ENCODE measurements at regions not wholly inside any gene's neighbourhood (a gene's known extent, or its start where the extent isn't known, plus 50 kb on each side); places are given as distances from the start of the nearest gene placed in this dataset.

GRCh38 chr2:221972813-221973478, 325.9 kb downstream of the PAX3 start:
- 60% methylated on average over 6 of the region's 6 CpGs for WGBS, 2 donors
- no peak for ATAC-seq

DNA sequence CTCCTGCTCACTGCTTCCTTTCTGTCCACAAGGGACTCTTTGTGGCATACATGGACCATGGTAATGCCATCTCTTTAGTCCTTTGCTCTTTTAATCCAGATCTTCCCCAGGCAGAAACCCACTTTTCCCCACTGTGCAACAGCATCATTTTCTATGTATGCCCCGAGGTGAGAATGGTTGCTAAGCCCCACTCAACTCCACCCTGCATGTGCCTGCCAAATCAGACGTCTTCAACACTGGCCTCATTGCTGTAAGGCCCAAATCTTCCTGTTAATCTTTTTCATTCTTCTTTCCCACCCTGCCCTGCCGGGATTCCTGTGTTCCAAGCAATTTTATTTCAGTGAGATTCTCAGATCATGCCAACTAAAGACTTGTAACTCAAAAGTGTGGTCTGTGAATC, 328.4 kb downstream of the PAX3 start:
- WGBS, 2 donors = 29 to 33% methylated on average over 3 of the region's 3 CpGs
- Histone ChIP-seq H3K27ac (no peak overlapping the region), H3K4me3 (no peak overlapping the region), H3K9me3 (no peaks in the 10 kb centered on the region), H3K36me3 (replicated peaks in 1 of 2; ENCODE audit: insufficient read depth in 1 of 2, low read depth in 2 of 2) (no peaks in the 10 kb centered on the region), H3K27me3 (no peaks in the 10 kb centered on the region), H3K4me1 (no peaks in the 10 kb centered on the region)
- ATAC-seq (no peak), DNase-seq (no peak)
- no peak for TF ChIP-seq POLR2A (IDR thresholded peaks at IDR 0.05)
- TF ChIP-seq, protein P1, sequence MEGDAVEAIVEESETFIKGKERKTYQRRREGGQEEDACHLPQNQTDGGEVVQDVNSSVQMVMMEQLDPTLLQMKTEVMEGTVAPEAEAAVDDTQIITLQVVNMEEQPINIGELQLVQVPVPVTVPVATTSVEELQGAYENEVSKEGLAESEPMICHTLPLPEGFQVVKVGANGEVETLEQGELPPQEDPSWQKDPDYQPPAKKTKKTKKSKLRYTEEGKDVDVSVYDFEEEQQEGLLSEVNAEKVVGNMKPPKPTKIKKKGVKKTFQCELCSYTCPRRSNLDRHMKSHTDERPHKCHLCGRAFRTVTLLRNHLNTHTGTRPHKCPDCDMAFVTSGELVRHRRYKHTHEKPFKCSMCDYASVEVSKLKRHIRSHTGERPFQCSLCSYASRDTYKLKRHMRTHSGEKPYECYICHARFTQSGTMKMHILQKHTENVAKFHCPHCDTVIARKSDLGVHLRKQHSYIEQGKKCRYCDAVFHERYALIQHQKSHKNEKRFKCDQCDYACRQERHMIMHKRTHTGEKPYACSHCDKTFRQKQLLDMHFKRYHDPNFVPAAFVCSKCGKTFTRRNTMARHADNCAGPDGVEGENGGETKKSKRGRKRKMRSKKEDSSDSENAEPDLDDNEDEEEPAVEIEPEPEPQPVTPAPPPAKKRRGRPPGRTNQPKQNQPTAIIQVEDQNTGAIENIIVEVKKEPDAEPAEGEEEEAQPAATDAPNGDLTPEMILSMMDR (IDR thresholded peaks at IDR 0.05) = no peak
- intact Hi-C loops (cut with DNase I) = loop anchor here (10.0 kb wide), 1 partner anchor 1286 kb away; no protein-coding TSS in a partner anchor

More at GRCh38 chr2:221972813-221973478, 325.9 kb downstream of the PAX3 start:
- no peaks in the 10 kb centered on the region for H3K36me3 ChIP-seq (replicated peaks in 1 of 2; ENCODE audit: insufficient read depth in 1 of 2, low read depth in 2 of 2)
- no peak for DNase-seq
- H3K4me3 ChIP-seq = no peak overlapping the region
- TF ChIP-seq POLR2A (IDR thresholded peaks at IDR 0.05) = no peak
- TF ChIP-seq, protein P1 (IDR thresholded peaks at IDR 0.05) = no peak
- no peaks in the 10 kb centered on the region for H3K9me3 ChIP-seq
- H3K4me1 ChIP-seq = no peaks in the 10 kb centered on the region
- intact Hi-C loops (cut with DNase I) = loop anchor here (10.0 kb wide), 1 partner anchor 1288 kb away; no protein-coding TSS in a partner anchor
- no peak overlapping the region for H3K27ac ChIP-seq
- no peaks in the 10 kb centered on the region for H3K27me3 ChIP-seq

GRCh38 chr2:221969830-221970144, 329.0 kb downstream of the PAX3 start:
- intact Hi-C loops (cut with DNase I) = loop anchor here (10.0 kb wide), 1 partner anchor 1285 kb away; no protein-coding TSS in a partner anchor
- H3K4me1 ChIP-seq = no peaks in the 10 kb centered on the region
- DNase-seq = no peak
- no peaks in the 10 kb centered on the region for H3K36me3 ChIP-seq (replicated peaks in 1 of 2; ENCODE audit: insufficient read depth in 1 of 2, low read depth in 2 of 2)
- no peaks in the 10 kb centered on the region for H3K27me3 ChIP-seq
- WGBS, 2 donors = 50 to 53% methylated on average over 5 of the region's 5 CpGs
- H3K27ac ChIP-seq = no peak overlapping the region
- ATAC-seq = no peak
- TF ChIP-seq, protein P1 (IDR thresholded peaks at IDR 0.05) = no peak
- H3K4me3 ChIP-seq = no peak overlapping the region
- no peaks in the 10 kb centered on the region for H3K9me3 ChIP-seq

GRCh38 chr2:221969087-221969829, 329.5 kb downstream of the PAX3 start:
- peak; percentile 13 to 48 (median 32) for DNase-seq
- ATAC-seq = peak; percentile 48
- intact Hi-C loops (cut with DNase I) = no loop called here
- no peaks in the 10 kb centered on the region for H3K9me3 ChIP-seq
- H3K36me3 ChIP-seq (replicated peaks in 1 of 2; ENCODE audit: insufficient read depth in 1 of 2, low read depth in 2 of 2) = no peaks in the 10 kb centered on the region
- TF ChIP-seq, protein P1 (IDR thresholded peaks at IDR 0.05) = peak; percentile 27 to 73 (median 63)
- TF ChIP-seq POLR2A (IDR thresholded peaks at IDR 0.05) = no peak
- H3K4me1 ChIP-seq = no peaks in the 10 kb centered on the region
- 26% methylated on average over 7 of the region's 7 CpGs for WGBS, 2 donors
- H3K4me3 ChIP-seq = no peak overlapping the region
- no peaks in the 10 kb centered on the region for H3K27me3 ChIP-seq
- H3K27ac ChIP-seq = no peak overlapping the region
